ENCODE measurements at regions not wholly inside any gene's neighbourhood (a gene's known extent, or its start where the extent isn't known, plus 50 kb on each side); places are given as distances from the start of the nearest gene placed in this dataset.

DNA sequence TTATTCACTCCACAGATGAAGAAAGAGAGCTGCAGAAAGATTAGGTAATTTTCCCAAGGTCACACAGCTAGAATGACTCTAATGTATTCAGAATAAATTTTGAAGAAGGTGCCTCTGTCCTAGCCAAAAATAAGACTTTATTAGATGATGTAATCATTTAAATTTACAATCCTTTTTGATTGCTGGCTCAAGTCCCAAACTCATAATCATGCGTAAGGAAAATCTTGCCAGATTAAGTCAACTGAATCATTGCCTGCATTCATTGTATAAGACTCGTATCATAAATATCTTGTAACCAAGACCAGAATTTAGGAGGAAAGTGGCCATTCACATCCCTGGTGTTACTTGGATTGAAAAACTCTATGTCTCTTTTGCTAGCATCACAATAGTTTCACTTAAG is 53.1 kb upstream of the STK39 start:
- TF ChIP-seq, protein P1, sequence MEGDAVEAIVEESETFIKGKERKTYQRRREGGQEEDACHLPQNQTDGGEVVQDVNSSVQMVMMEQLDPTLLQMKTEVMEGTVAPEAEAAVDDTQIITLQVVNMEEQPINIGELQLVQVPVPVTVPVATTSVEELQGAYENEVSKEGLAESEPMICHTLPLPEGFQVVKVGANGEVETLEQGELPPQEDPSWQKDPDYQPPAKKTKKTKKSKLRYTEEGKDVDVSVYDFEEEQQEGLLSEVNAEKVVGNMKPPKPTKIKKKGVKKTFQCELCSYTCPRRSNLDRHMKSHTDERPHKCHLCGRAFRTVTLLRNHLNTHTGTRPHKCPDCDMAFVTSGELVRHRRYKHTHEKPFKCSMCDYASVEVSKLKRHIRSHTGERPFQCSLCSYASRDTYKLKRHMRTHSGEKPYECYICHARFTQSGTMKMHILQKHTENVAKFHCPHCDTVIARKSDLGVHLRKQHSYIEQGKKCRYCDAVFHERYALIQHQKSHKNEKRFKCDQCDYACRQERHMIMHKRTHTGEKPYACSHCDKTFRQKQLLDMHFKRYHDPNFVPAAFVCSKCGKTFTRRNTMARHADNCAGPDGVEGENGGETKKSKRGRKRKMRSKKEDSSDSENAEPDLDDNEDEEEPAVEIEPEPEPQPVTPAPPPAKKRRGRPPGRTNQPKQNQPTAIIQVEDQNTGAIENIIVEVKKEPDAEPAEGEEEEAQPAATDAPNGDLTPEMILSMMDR (IDR thresholded peaks at IDR 0.05): no peak
- no peak for TF ChIP-seq ZFX (IDR thresholded peaks at IDR 0.05; ENCODE audit: borderline replicate concordance)
- no peak overlapping the region for H3K27ac ChIP-seq

DNA sequence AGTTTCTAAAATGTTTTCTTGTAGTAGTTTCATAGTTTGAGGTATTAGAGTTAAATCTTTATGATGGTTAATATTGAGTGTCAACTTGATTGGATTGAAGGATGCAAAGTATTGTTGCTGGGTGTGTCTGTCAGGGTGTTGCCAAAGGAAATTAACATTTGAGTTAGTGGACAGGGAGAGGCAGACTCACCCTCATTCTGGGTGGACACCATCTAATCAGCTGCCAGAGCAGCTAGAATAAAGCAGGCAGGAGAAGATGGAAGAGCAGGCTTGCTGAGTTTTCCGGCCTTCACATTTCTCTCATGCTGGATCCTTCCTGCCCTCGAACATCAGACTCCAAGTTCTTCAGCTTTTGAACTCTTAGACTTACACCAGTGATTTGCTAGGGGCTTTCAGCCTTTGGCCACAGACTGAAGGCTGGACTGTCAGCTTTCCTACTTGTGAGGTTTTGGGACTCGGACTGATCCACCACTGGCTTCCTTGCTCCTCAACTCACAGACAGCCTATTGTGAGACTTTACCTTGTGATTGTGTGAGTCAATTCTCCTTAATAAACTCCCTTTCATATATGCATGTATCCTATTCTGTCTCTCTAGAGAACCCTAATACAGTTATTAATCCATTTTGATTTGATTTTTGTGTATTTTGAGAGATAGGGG is 56.8 kb upstream of the STK39 start:
- no peak overlapping the region for H3K27ac ChIP-seq
- TF ChIP-seq ZFX (IDR thresholded peaks at IDR 0.05; ENCODE audit: borderline replicate concordance): no peak
- TF ChIP-seq, protein P1 (IDR thresholded peaks at IDR 0.05): no peak

DNA sequence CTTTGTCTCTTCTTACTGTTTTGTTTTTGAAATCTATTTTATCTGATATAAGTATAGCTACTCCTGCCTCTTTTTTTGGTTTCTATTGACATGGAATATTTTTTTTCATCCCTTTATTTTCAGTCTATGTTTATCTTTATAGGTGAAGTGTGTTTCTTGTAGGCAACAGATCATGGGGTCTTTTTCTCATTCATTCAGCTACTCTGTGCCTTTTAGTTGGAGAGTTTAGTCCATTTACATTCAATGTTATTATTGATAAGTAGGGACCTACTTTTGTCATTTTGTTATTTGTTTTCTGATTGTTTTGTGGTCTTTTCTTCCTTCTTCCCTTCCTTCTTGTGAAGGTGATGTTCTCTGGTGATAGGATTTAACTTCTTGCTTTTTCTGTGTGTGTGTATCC is 60.0 kb upstream of the STK39 start:
- no peak overlapping the region for H3K27ac ChIP-seq
- TF ChIP-seq ZFX (IDR thresholded peaks at IDR 0.05; ENCODE audit: borderline replicate concordance): no peak
- TF ChIP-seq, protein P1 (IDR thresholded peaks at IDR 0.05): no peak

DNA sequence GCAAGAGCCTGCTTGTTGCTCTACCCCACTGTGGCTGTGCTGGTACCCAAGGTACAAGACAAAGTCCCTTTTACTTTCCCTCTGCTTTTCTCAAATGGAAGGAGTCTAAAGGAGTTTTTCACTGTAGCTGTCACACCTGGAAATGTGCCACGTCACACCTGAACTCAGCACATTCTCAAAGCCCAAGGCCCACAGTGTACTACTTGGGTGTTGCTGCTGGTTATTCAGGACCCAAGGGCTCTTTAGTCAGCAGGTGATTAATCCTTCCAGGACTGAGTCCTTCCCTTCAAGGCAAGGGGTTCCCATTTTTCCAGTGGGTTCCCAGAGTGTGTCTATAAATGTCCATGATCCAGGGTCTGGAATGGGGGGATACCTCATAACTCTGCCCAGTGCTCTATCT is 63.2 kb upstream of the STK39 start:
- TF ChIP-seq, protein P1 (IDR thresholded peaks at IDR 0.05): no peak
- H3K27ac ChIP-seq: no peak overlapping the region

DNA sequence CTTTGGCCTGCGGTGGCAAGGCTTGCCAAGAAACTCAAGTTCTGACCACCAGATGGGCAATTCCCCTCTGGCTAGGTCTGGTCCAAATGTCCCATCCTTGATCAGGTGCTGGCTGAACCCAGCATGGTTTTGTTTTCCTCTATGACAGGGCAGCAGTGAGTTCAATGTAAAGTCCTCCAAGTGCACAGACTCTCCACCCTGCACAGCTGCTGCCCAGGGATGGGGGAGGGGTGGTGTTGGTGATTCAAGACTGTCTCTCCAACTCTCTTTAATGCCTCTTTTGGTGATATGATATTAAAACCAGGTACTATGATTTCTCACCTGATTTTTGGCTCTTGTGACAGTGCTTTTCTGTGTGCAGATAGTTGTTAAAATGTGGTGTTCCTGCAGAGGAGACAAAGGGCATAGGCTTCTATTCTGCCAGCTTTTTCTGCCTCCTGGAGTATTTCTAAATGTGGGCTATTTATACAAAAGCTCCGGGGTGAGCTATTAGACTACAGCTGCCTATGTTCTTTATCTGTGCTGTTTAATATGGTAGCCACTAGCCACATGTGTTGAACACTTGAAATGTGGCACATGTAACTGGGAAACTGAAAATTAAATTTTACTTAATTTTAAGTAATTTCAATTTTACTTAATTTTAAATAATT is 64.0 kb upstream of the STK39 start:
- TF ChIP-seq, protein P1 (IDR thresholded peaks at IDR 0.05): no peak
- no peak for TF ChIP-seq ZFX (IDR thresholded peaks at IDR 0.05; ENCODE audit: borderline replicate concordance)
- no peak overlapping the region for H3K27ac ChIP-seq

DNA sequence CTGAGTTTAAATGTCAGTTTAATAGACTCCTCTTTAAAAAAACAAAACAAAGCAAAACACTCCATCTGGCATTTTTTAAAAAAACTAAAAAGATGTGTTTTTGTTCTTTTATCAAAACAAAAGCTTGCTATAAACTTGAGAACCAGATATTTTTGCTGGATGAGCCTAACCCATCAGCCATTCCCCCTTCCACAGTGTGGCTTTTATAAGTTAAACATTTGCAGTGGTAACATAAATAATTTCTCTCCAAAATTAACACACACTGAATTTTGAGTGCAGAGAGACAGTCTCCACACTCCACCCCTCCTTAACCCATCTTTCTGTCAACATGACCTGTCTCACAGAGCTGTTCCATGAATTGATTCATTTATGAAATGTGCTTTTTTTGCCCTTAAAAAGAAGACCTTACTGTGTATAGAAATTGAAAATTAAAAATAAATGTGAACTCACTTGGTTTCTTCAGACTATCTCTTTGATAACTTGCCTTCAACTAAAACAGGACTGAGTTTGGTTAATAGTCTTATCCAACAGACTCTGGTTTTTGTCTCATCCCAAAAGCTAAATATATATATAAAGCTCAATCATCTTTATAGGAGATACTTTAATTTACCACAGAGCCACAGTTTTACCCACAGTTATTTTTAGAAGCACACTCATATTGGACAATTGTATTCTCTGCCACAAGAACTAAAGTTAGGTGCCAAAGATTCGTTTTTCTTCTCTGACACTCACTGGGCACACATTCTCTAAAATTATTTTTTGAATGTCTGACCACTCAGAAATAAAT is 64.8 kb upstream of the STK39 start:
- H3K27ac ChIP-seq: no peak overlapping the region
- TF ChIP-seq, protein P1 (IDR thresholded peaks at IDR 0.05): no peak
- no peak for TF ChIP-seq ZFX (IDR thresholded peaks at IDR 0.05; ENCODE audit: borderline replicate concordance)

DNA sequence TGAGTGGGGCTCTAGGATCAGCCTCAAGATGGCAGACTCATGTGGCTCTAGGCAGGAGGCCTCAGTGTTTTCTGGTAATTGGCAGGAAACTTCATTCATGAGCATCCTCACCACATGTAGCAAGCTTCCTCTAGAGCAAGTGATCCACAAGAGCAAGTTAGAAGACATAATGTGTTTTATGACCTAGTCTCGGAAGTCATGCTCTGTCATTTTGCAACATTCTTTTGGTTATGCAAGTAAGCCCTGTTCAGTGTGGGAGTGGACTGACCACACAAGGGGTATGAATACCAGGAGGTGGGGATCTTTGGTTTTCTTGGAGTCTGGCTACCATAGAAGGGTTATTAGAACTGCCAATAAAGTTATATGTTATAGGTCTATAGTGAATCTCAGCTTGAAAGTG is 66.8 kb upstream of the STK39 start:
- no peak for TF ChIP-seq ZFX (IDR thresholded peaks at IDR 0.05; ENCODE audit: borderline replicate concordance)
- TF ChIP-seq, protein P1 (IDR thresholded peaks at IDR 0.05): no peak

More for the DNA sequence above, 66.8 kb upstream of the STK39 start:
- no peak overlapping the region for H3K27ac ChIP-seq

All from 22Rv1 (cell line).